Activated naive CD4-positive, alpha-beta T cell treated with anti-CD3 and anti-CD28 coated beads, Interleukin-2, amount 50 U/mL, for 24 hours (primary cell): ENCODE measurements at regions not wholly inside any gene's neighbourhood (a gene's known extent, or its start where the extent isn't known, plus 50 kb on each side); places are given as distances from the start of the nearest gene placed in this dataset.

Experiments used
- H3K27ac Mint-ChIP-seq: one replicate; pipeline ENCODE4 v1.8.0; 2021; ENCODE audit warnings: mild to moderate bottlenecking, mixed read lengths
- H3K27me3 Mint-ChIP-seq: one replicate; pipeline ENCODE4 v1.8.0; 2021; ENCODE audit warnings: mixed read lengths
- H3K36me3 Mint-ChIP-seq: one replicate; pipeline ENCODE4 v1.8.0; 2021; ENCODE audit warnings: mixed read lengths
- H3K4me1 Mint-ChIP-seq: one replicate; pipeline ENCODE4 v1.8.0; 2021; ENCODE audit warnings: mixed read lengths
- H3K4me3 Mint-ChIP-seq: one replicate; pipeline ENCODE4 v1.8.0; 2021; ENCODE audit warnings: mild to moderate bottlenecking, mixed read lengths
- H3K9me3 Mint-ChIP-seq: one replicate; pipeline ENCODE4 v1.8.0; 2021; ENCODE audit warnings: mixed read lengths

GRCh38 chr17:13393841-13394710 lies 207.7 kb downstream of the HS3ST3A1 start:
- Mint-ChIP-seq H3K4me1 (no peaks in the 10 kb centered on the region), H3K36me3 (no peaks in the 10 kb centered on the region), H3K27me3 (peaks cover 3% of the 10 kb centered on the region), H3K9me3 (no peaks in the 10 kb centered on the region), H3K27ac (no peak overlapping the region), H3K4me3 (no peak overlapping the region)

GRCh38 chr17:13387952-13388351 lies 213.8 kb downstream of the HS3ST3A1 start:
- Mint-ChIP-seq H3K4me3 (no peak overlapping the region), H3K27me3 (peaks cover 7% of the 10 kb centered on the region), H3K36me3 (no peaks in the 10 kb centered on the region), H3K27ac (no peak overlapping the region), H3K4me1 (no peaks in the 10 kb centered on the region), H3K9me3 (no peaks in the 10 kb centered on the region)

GRCh38 chr17:13387236-13387635 lies 214.5 kb downstream of the HS3ST3A1 start:
- H3K4me1 Mint-ChIP-seq: no peaks in the 10 kb centered on the region
- H3K4me3 Mint-ChIP-seq: no peak overlapping the region
- no peaks in the 10 kb centered on the region for H3K9me3 Mint-ChIP-seq
- no peaks in the 10 kb centered on the region for H3K36me3 Mint-ChIP-seq
- H3K27ac Mint-ChIP-seq: no peak overlapping the region
- peaks cover 7% of the 10 kb centered on the region for H3K27me3 Mint-ChIP-seq

- no peaks in the 10 kb centered on the region for H3K4me1 Mint-ChIP-seq
- no peak overlapping the region for H3K4me3 Mint-ChIP-seq
- no peaks in the 10 kb centered on the region for H3K36me3 Mint-ChIP-seq
- H3K9me3 Mint-ChIP-seq: no peaks in the 10 kb centered on the region
- no peak overlapping the region for H3K27ac Mint-ChIP-seq
- H3K27me3 Mint-ChIP-seq: peaks cover 7% of the 10 kb centered on the region
Observed at GRCh38 chr17:13385481-13385911, 216.2 kb downstream of the HS3ST3A1 start.

GRCh38 chr17:13384626-13385025 lies 217.1 kb downstream of the HS3ST3A1 start:
- no peak overlapping the region for H3K4me3 Mint-ChIP-seq
- H3K27ac Mint-ChIP-seq: no peak overlapping the region

GRCh38 chr17:13378361-13378760 lies 223.4 kb downstream of the HS3ST3A1 start:
- H3K9me3 Mint-ChIP-seq: no peaks in the 10 kb centered on the region
- no peaks in the 10 kb centered on the region for H3K27me3 Mint-ChIP-seq
- H3K4me3 Mint-ChIP-seq: no peak overlapping the region
- no peak overlapping the region for H3K27ac Mint-ChIP-seq
- H3K36me3 Mint-ChIP-seq: no peaks in the 10 kb centered on the region
- peaks cover 5% of the 10 kb centered on the region for H3K4me1 Mint-ChIP-seq

More at GRCh38 chr17:13384626-13385025, 217.1 kb downstream of the HS3ST3A1 start:
- Mint-ChIP-seq H3K36me3 (no peaks in the 10 kb centered on the region), H3K27me3 (peaks cover 6% of the 10 kb centered on the region), H3K9me3 (no peaks in the 10 kb centered on the region), H3K4me1 (peaks cover 5% of the 10 kb centered on the region)

GRCh38 chr17:13374203-13375143 lies 227.3 kb downstream of the HS3ST3A1 start:
- H3K27me3 Mint-ChIP-seq: peaks cover 2% of the 10 kb centered on the region
- no peaks in the 10 kb centered on the region for H3K9me3 Mint-ChIP-seq

GRCh38 chr17:13372432-13372831 lies 229.3 kb downstream of the HS3ST3A1 start:
- Mint-ChIP-seq H3K9me3 (no peaks in the 10 kb centered on the region), H3K36me3 (no peaks in the 10 kb centered on the region), H3K27me3 (peaks cover 2% of the 10 kb centered on the region), H3K4me1 (no peaks in the 10 kb centered on the region), H3K27ac (no peak overlapping the region), H3K4me3 (no peak overlapping the region)

More at GRCh38 chr17:13374203-13375143, 227.3 kb downstream of the HS3ST3A1 start:
- Mint-ChIP-seq H3K36me3 (no peaks in the 10 kb centered on the region), H3K4me3 (no peak overlapping the region), H3K4me1 (no peaks in the 10 kb centered on the region), H3K27ac (no peak overlapping the region)

GRCh38 chr17:13367154-13367553 lies 234.6 kb downstream of the HS3ST3A1 start:
- Mint-ChIP-seq H3K27ac (no peak overlapping the region), H3K36me3 (no peaks in the 10 kb centered on the region), H3K4me3 (no peak overlapping the region), H3K4me1 (no peaks in the 10 kb centered on the region), H3K9me3 (no peaks in the 10 kb centered on the region), H3K27me3 (no peaks in the 10 kb centered on the region)

GRCh38 chr17:13365331-13365730 lies 236.4 kb downstream of the HS3ST3A1 start:
- Mint-ChIP-seq H3K36me3 (no peaks in the 10 kb centered on the region), H3K27ac (no peak overlapping the region), H3K4me1 (no peaks in the 10 kb centered on the region), H3K9me3 (no peaks in the 10 kb centered on the region), H3K4me3 (no peak overlapping the region), H3K27me3 (no peaks in the 10 kb centered on the region)

GRCh38 chr17:13363771-13364170 lies 238.0 kb downstream of the HS3ST3A1 start:
- no peaks in the 10 kb centered on the region for H3K36me3 Mint-ChIP-seq
- H3K4me1 Mint-ChIP-seq: no peaks in the 10 kb centered on the region

GRCh38 chr17:13362341-13363122 lies 239.2 kb downstream of the HS3ST3A1 start:
- Mint-ChIP-seq H3K4me3 (no peak overlapping the region), H3K27ac (no peak overlapping the region), H3K27me3 (peaks cover 3% of the 10 kb centered on the region), H3K9me3 (no peaks in the 10 kb centered on the region), H3K36me3 (no peaks in the 10 kb centered on the region), H3K4me1 (no peaks in the 10 kb centered on the region)

More at GRCh38 chr17:13363771-13364170, 238.0 kb downstream of the HS3ST3A1 start:
- Mint-ChIP-seq H3K27me3 (no peaks in the 10 kb centered on the region), H3K27ac (no peak overlapping the region), H3K9me3 (no peaks in the 10 kb centered on the region), H3K4me3 (no peak overlapping the region)

GRCh38 chr17:13359774-13360173 lies 242.0 kb downstream of the HS3ST3A1 start:
- Mint-ChIP-seq H3K27ac (no peak overlapping the region), H3K9me3 (no peaks in the 10 kb centered on the region), H3K4me1 (no peaks in the 10 kb centered on the region), H3K27me3 (peaks cover 3% of the 10 kb centered on the region), H3K4me3 (no peak overlapping the region), H3K36me3 (no peaks in the 10 kb centered on the region)

GRCh38 chr17:13355054-13355453 lies 246.7 kb downstream of the HS3ST3A1 start:
- no peak overlapping the region for H3K27ac Mint-ChIP-seq
- no peaks in the 10 kb centered on the region for H3K9me3 Mint-ChIP-seq
- no peak overlapping the region for H3K4me3 Mint-ChIP-seq
- H3K27me3 Mint-ChIP-seq: peaks cover 6% of the 10 kb centered on the region
- H3K36me3 Mint-ChIP-seq: no peaks in the 10 kb centered on the region
- H3K4me1 Mint-ChIP-seq: no peaks in the 10 kb centered on the region

- Mint-ChIP-seq H3K27me3 (peaks cover 6% of the 10 kb centered on the region), H3K36me3 (no peaks in the 10 kb centered on the region), H3K9me3 (no peaks in the 10 kb centered on the region), H3K27ac (no peak overlapping the region), H3K4me3 (no peak overlapping the region), H3K4me1 (no peaks in the 10 kb centered on the region)
Observed at GRCh38 chr17:13353590-13353989, 248.1 kb downstream of the HS3ST3A1 start.
